AG04450 (cell line): ENCODE measurements at regions not wholly inside any gene's neighbourhood (a gene's known extent, or its start where the extent isn't known, plus 50 kb on each side); places are given as distances from the start of the nearest gene placed in this dataset.

ENCODE experiments used
- CTCF ChIA-PET: fragments of 300-600, 350-600 bp; formaldehyde crosslinking; extraction: SDS; loops from one replicate; lab custom pipeline; 2022; ENCODE audit warnings: antibody characterized with exemption, inconsistent platforms; lab: Charles Lee
- POLR2A ChIA-PET: fragments of 350-600 bp; formaldehyde crosslinking; extraction: SDS; loops from one replicate; lab custom pipeline; 2021; ENCODE audit warnings: antibody characterized with exemption, inconsistent platforms; lab: Yijun Ruan, JAX
- DNase-seq: peaks from one replicate; pipeline ENCODE4 v3.0.0-alpha.2; 2011; ENCODE audit warnings: low read depth, low spot score
- H3K27ac ChIP-seq: one replicate; pipeline ENCODE4 v1.5.1; 2012; ENCODE audit warnings: low read depth, low read length, control low read depth
- H3K27me3 ChIP-seq: one replicate; pipeline ENCODE4 v1.6.0; 2012; ENCODE audit warnings: low read length; ENCODE audit not compliant: control insufficient read depth, insufficient read depth
- H3K4me3 ChIP-seq: 2 replicates; pipeline ENCODE4 v1.5.1; 2011; ENCODE audit warnings: mild to moderate bottlenecking, low read depth, low read length, control low read depth
- H3K9me3 ChIP-seq: 2 replicates; pipeline ENCODE4 v1.5.1; 2012; ENCODE audit warnings: low read length; ENCODE audit not compliant: control insufficient read depth, insufficient read depth
- TF ChIP-seq, protein P1 (sequence below): IDR thresholded peaks from 2 replicates; pipeline ENCODE4 v1.5.1; 2011; ENCODE audit warnings: low read depth, low read length, control low read depth, inconsistent platforms

DNA sequence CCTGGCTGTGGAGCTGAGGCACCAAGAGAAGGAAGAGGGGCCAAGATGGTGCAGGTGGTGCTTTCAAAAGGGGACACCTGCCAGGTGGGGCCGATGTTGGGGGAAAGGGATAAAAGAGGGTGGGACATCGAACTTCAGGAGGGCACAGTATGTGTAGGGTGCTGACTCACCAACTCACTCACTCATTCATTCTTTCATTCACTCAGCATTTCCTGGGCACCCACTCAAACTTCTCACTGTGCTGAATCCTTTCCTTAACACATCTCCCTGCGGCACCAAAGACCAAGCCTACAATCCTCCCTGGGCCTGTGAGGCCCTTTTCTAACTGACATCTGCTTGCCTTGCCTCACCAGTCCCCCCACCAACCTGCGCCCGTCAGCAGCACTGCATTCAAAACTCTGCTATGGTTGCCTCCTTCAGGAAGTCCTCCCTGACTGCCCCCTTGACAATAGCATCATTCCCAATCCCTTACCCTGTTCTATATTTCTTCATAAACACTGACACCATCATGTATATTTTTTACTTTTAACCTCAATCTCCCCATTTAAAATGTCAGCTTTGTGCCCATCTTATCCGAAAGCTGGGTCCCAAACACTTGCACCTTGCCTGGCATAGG is 246.6 kb downstream of the MN1 start:
- CTCF ChIA-PET, result interaction anchor here (0.6 to 1.3 kb wide), 2 partner anchors 20 to 50 kb away, joined by 3 read pairs; no protein-coding TSS in a partner anchor
- DNase-seq, result no peak

GRCh38 chr22:27556371-27556770 is 245.2 kb downstream of the MN1 start:
- CTCF ChIA-PET, result no interaction called here
- no peak for DNase-seq

More for the DNA sequence above, 246.6 kb downstream of the MN1 start:
- TF ChIP-seq, protein P1, sequence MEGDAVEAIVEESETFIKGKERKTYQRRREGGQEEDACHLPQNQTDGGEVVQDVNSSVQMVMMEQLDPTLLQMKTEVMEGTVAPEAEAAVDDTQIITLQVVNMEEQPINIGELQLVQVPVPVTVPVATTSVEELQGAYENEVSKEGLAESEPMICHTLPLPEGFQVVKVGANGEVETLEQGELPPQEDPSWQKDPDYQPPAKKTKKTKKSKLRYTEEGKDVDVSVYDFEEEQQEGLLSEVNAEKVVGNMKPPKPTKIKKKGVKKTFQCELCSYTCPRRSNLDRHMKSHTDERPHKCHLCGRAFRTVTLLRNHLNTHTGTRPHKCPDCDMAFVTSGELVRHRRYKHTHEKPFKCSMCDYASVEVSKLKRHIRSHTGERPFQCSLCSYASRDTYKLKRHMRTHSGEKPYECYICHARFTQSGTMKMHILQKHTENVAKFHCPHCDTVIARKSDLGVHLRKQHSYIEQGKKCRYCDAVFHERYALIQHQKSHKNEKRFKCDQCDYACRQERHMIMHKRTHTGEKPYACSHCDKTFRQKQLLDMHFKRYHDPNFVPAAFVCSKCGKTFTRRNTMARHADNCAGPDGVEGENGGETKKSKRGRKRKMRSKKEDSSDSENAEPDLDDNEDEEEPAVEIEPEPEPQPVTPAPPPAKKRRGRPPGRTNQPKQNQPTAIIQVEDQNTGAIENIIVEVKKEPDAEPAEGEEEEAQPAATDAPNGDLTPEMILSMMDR, result no peak
- peaks cover 6% of the 10 kb centered on the region for H3K9me3 ChIP-seq
- POLR2A ChIA-PET, result no interaction called here
- H3K27me3 ChIP-seq, result peaks cover 38% of the 10 kb centered on the region
- H3K4me3 ChIP-seq, result no peak overlapping the region
- H3K27ac ChIP-seq, result no peak overlapping the region

GRCh38 chr22:27557286-27558008 is 244.1 kb downstream of the MN1 start:
- H3K9me3 ChIP-seq, result peaks cover 6% of the 10 kb centered on the region
- no peak for DNase-seq
- ChIA-PET POLR2A (no interaction called here), CTCF (no interaction called here)
- no peak overlapping the region for H3K27ac ChIP-seq
- H3K27me3 ChIP-seq, result peaks cover 42% of the 10 kb centered on the region
- H3K4me3 ChIP-seq, result no peak overlapping the region
- TF ChIP-seq, protein P1, result no peak

More at GRCh38 chr22:27556371-27556770, 245.2 kb downstream of the MN1 start:
- Histone ChIP-seq H3K27me3 (peaks cover 44% of the 10 kb centered on the region), H3K27ac (no peak overlapping the region), H3K4me3 (no peak overlapping the region), H3K9me3 (peaks cover 6% of the 10 kb centered on the region)
- TF ChIP-seq, protein P1, result no peak
- POLR2A ChIA-PET, result no interaction called here

GRCh38 chr22:27558658-27559371 is 242.7 kb downstream of the MN1 start:
- Histone ChIP-seq H3K4me3 (no peak overlapping the region), H3K9me3 (peaks cover under 1% of the 10 kb centered on the region), H3K27me3 (peaks cover 46% of the 10 kb centered on the region), H3K27ac (peak overlapping the region; percentile 11)
- TF ChIP-seq, protein P1, result no peak
- no peak for DNase-seq
- POLR2A ChIA-PET, result no interaction called here
- CTCF ChIA-PET, result no interaction called here

GRCh38 chr22:27560781-27561180 is 240.8 kb downstream of the MN1 start:
- ChIA-PET CTCF (no interaction called here), POLR2A (no interaction called here)
- no peak overlapping the region for H3K27ac ChIP-seq
- H3K9me3 ChIP-seq, result peaks cover 4% of the 10 kb centered on the region
- no peak overlapping the region for H3K4me3 ChIP-seq
- DNase-seq, result no peak
- H3K27me3 ChIP-seq, result peaks cover 52% of the 10 kb centered on the region
- TF ChIP-seq, protein P1, result no peak
